Liver (tissue), 7 donors: ENCODE measurements at regions not wholly inside any gene's neighbourhood (a gene's known extent, or its start where the extent isn't known, plus 50 kb on each side); places are given as distances from the start of the nearest gene placed in this dataset.

Source experiments
- DNase-seq: peaks from one replicate; pipeline ENCODE4 v3.0.0-alpha.2; 2017; ENCODE audit warnings: low spot score
- H3K27ac ChIP-seq, 2 donors: one replicate each; pipeline ENCODE4 v1.7.0; 2013; ENCODE audit warnings: inconsistent platforms in 2 of 2, low read length in 2 of 2, control low read depth in 1 of 2, low read depth in 1 of 2, mild to moderate bottlenecking in 1 of 2
- H3K27me3 ChIP-seq, 4 donors: one replicate each; pipeline versions ENCODE4 v1.6.1 to v1.7.0; 2013; ENCODE audit warnings: low read length in 3 of 4, inconsistent platforms in 1 of 4, mild to moderate bottlenecking in 1 of 4, moderate library complexity in 1 of 4; ENCODE audit not compliant: control insufficient read depth in 4 of 4, insufficient read depth in 4 of 4
- H3K36me3 ChIP-seq, 4 donors: one replicate each; pipeline versions ENCODE4 v1.6.1 to v1.7.0; 2013; ENCODE audit warnings: low read length in 3 of 4, mild to moderate bottlenecking in 3 of 4, low read depth in 1 of 4, moderate library complexity in 1 of 4; ENCODE audit not compliant: control insufficient read depth in 4 of 4, insufficient read depth in 3 of 4
- H3K4me1 ChIP-seq, 4 donors: one replicate each; pipeline versions ENCODE4 v1.6.1 to v1.7.0; 2013; ENCODE audit warnings: low read length in 3 of 4, mild to moderate bottlenecking in 3 of 4, moderate library complexity in 1 of 4; ENCODE audit not compliant: control insufficient read depth in 4 of 4, insufficient read depth in 4 of 4
- H3K4me3 ChIP-seq, 3 donors: one replicate each; pipeline versions ENCODE4 v1.6.1 to v1.7.0; 2013; ENCODE audit warnings: low read length in 3 of 3, control low read depth in 1 of 3, low read depth in 1 of 3, mild to moderate bottlenecking in 1 of 3
- H3K9ac ChIP-seq, 2 donors: one replicate each; pipeline ENCODE4 v1.7.0; 2013; ENCODE audit warnings: low read length in 2 of 2, mild to moderate bottlenecking in 2 of 2, moderate library complexity in 2 of 2, control low read depth in 1 of 2, low read depth in 1 of 2
- H3K9me3 ChIP-seq, 4 donors: one replicate each; pipeline versions ENCODE4 v1.6.1 to v1.7.0; 2013; ENCODE audit warnings: low read length in 3 of 4; ENCODE audit not compliant: control insufficient read depth in 4 of 4
- EGR1 ChIP-seq, 2 donors: IDR thresholded peaks; 2 replicates each; pipeline ENCODE4 v1.6.1; 2016 to 2018; ENCODE audit warnings: antibody characterized with exemption in 2 of 2, low read depth in 2 of 2
- FOXA1 ChIP-seq: IDR thresholded peaks from 2 replicates; pipeline ENCODE4 v1.6.1; 2016; ENCODE audit warnings: antibody characterized with exemption
- FOXA2 ChIP-seq: IDR thresholded peaks from 2 replicates; pipeline ENCODE4 v1.6.1; 2016; ENCODE audit warnings: antibody characterized with exemption
- GABPA ChIP-seq, 2 donors: IDR thresholded peaks in 1 of 2; conservative IDR thresholded peaks in 1 of 2; 2 replicates each; pipeline ENCODE4 v1.6.1; 2016; ENCODE audit warnings: antibody characterized with exemption in 2 of 2, mild to moderate bottlenecking in 1 of 2, moderate library complexity in 1 of 2
- HNF4A ChIP-seq, 2 donors: conservative IDR thresholded peaks; 2 replicates each; pipeline ENCODE4 v1.6.1; 2016; ENCODE audit warnings: antibody characterized with exemption in 2 of 2, mild to moderate bottlenecking in 2 of 2
- HNF4G ChIP-seq: IDR thresholded peaks from 2 replicates; pipeline ENCODE4 v1.6.1; 2016; ENCODE audit warnings: antibody characterized with exemption
- JUND ChIP-seq, 2 donors: IDR thresholded peaks; 2 replicates each; pipeline ENCODE4 v1.6.1; 2016; ENCODE audit warnings: antibody characterized with exemption in 2 of 2
- NR2F2 ChIP-seq: IDR thresholded peaks from 2 replicates; pipeline ENCODE4 v1.6.1; 2016; ENCODE audit warnings: antibody characterized with exemption
- RAD21 ChIP-seq, 2 donors: IDR thresholded peaks; 2 replicates each; pipeline ENCODE4 v1.6.1; 2016; ENCODE audit warnings: antibody characterized with exemption in 2 of 2, mild to moderate bottlenecking in 2 of 2
- RXRA ChIP-seq, 2 donors: IDR thresholded peaks; 2 replicates each; pipeline ENCODE4 v1.6.1; 2017 to 2018; ENCODE audit warnings: antibody characterized with exemption in 2 of 2, mild to moderate bottlenecking in 1 of 2
- SP1 ChIP-seq: IDR thresholded peaks from 2 replicates; pipeline ENCODE4 v1.6.1; 2018; ENCODE audit warnings: antibody characterized with exemption, mild to moderate bottlenecking
- TAF1 ChIP-seq: conservative IDR thresholded peaks from 2 replicates; pipeline ENCODE4 v1.6.1; 2016; ENCODE audit warnings: antibody characterized with exemption, mild to moderate bottlenecking
- YY1 ChIP-seq: IDR thresholded peaks from 2 replicates; pipeline ENCODE4 v1.6.1; 2016; ENCODE audit warnings: antibody characterized with exemption, mild to moderate bottlenecking
- WGBS: extraction: QIAGEN DNeasy Blood & Tissue Kit; methylation state at CpG from one replicate; pipeline ENCODE4 v1.1.7; 2013; 5-methylcytosine and 5-hydroxymethylcytosine counted together
- TF ChIP-seq, protein P1 (sequence below): IDR thresholded peaks from 2 replicates; pipeline ENCODE4 v1.6.1; 2016; ENCODE audit warnings: antibody characterized with exemption
- TF ChIP-seq, protein P2 (sequence below): IDR thresholded peaks from 2 replicates; pipeline ENCODE4 v1.6.1; 2016; ENCODE audit warnings: antibody characterized with exemption
- TF ChIP-seq, protein P3 (sequence below): IDR thresholded peaks from 2 replicates; pipeline ENCODE4 v1.6.1; 2016; ENCODE audit warnings: antibody characterized with exemption, mild to moderate bottlenecking
- TF ChIP-seq, protein P4 (sequence below): IDR thresholded peaks from 2 replicates; pipeline ENCODE4 v1.6.1; 2016; ENCODE audit warnings: antibody characterized with exemption
- donor health status: healthy.
- donor health status: healthy.
- donor health status: healthy.
- donor health status: healthy.

DNA sequence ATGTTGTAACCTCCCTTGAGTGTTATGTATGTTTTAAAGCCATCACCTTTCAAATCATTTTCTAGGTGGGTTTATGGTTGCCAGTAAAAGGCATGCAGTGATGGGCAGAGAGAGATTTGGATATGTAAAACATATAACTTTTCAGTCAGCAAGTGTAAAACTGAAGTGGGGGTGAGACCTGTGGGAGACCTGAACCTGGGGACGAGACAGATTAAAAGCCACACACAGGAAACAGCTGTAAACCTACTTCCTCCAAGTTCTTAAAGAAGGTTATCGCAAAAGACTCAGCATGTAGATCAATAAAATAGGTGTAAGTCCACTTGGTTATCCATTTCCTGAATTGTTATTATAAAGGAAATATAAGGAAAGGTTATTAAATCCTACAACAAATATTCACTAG lies 76.6 kb downstream of the YIPF5 start:
- TF ChIP-seq EGR1 (IDR thresholded peaks at IDR 0.05; ENCODE audit: low read depth in 2 of 2) (no peak), RAD21 (IDR thresholded peaks at IDR 0.05) (no peak), NR2F2 (no peak), FOXA2 (no peak), RXRA (IDR thresholded peaks at IDR 0.05) (no peak), SP1 (no peak), HNF4G (no peak), HNF4A (conservative IDR thresholded peaks at IDR 0.05) (no peak), JUND (IDR thresholded peaks at IDR 0.05) (no peak), YY1 (no peak), TAF1 (no peak), FOXA1 (no peak), GABPA (IDR thresholded peaks at IDR 0.05 in 1 of 2, conservative IDR thresholded peaks at IDR 0.05 in 1 of 2) (no peak)
- TF ChIP-seq, protein P1, sequence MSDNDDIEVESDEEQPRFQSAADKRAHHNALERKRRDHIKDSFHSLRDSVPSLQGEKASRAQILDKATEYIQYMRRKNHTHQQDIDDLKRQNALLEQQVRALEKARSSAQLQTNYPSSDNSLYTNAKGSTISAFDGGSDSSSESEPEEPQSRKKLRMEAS, result no peak
- TF ChIP-seq, protein P2, sequence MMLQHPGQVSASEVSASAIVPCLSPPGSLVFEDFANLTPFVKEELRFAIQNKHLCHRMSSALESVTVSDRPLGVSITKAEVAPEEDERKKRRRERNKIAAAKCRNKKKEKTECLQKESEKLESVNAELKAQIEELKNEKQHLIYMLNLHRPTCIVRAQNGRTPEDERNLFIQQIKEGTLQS, result no peak
- TF ChIP-seq, protein P3, sequence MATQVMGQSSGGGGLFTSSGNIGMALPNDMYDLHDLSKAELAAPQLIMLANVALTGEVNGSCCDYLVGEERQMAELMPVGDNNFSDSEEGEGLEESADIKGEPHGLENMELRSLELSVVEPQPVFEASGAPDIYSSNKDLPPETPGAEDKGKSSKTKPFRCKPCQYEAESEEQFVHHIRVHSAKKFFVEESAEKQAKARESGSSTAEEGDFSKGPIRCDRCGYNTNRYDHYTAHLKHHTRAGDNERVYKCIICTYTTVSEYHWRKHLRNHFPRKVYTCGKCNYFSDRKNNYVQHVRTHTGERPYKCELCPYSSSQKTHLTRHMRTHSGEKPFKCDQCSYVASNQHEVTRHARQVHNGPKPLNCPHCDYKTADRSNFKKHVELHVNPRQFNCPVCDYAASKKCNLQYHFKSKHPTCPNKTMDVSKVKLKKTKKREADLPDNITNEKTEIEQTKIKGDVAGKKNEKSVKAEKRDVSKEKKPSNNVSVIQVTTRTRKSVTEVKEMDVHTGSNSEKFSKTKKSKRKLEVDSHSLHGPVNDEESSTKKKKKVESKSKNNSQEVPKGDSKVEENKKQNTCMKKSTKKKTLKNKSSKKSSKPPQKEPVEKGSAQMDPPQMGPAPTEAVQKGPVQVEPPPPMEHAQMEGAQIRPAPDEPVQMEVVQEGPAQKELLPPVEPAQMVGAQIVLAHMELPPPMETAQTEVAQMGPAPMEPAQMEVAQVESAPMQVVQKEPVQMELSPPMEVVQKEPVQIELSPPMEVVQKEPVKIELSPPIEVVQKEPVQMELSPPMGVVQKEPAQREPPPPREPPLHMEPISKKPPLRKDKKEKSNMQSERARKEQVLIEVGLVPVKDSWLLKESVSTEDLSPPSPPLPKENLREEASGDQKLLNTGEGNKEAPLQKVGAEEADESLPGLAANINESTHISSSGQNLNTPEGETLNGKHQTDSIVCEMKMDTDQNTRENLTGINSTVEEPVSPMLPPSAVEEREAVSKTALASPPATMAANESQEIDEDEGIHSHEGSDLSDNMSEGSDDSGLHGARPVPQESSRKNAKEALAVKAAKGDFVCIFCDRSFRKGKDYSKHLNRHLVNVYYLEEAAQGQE, result no peak
- TF ChIP-seq, protein P4, sequence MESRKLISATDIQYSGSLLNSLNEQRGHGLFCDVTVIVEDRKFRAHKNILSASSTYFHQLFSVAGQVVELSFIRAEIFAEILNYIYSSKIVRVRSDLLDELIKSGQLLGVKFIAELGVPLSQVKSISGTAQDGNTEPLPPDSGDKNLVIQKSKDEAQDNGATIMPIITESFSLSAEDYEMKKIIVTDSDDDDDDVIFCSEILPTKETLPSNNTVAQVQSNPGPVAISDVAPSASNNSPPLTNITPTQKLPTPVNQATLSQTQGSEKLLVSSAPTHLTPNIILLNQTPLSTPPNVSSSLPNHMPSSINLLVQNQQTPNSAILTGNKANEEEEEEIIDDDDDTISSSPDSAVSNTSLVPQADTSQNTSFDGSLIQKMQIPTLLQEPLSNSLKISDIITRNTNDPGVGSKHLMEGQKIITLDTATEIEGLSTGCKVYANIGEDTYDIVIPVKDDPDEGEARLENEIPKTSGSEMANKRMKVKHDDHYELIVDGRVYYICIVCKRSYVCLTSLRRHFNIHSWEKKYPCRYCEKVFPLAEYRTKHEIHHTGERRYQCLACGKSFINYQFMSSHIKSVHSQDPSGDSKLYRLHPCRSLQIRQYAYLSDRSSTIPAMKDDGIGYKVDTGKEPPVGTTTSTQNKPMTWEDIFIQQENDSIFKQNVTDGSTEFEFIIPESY, result no peak
- no peak overlapping the region for H3K4me3 ChIP-seq
- no peaks in the 10 kb centered on the region for H3K36me3 ChIP-seq
- no peak overlapping the region for H3K27ac ChIP-seq
- peaks cover 0 to 3% (median 0%) of the 10 kb centered on the region in 4 donors for H3K9me3 ChIP-seq
- DNase-seq, result no peak
- H3K27me3 ChIP-seq, result no peaks in the 10 kb centered on the region
- WGBS, result 69% methylated on average over 2 of the region's 2 CpGs
- no peak overlapping the region for H3K9ac ChIP-seq
- H3K4me1 ChIP-seq, result no peaks in the 10 kb centered on the region

DNA sequence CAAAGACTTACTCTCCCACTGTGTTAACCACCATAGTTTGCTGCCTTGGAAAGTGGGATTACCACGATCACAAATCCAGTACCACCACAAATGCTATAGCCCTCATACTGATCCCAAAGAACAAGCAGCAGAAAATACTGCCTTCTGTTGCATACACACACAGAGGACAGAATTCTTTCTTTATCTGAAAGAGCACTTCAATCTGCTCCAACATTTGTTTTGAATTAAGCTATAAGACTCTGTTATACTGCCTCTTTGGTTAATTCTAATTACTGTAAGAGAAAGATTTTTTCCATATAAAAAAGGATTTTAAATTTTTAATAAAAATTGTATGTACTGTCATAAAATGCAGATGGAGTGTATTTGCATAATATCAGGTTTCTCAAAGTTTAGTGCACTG lies 69.8 kb downstream of the YIPF5 start:
- DNase-seq, result no peak
- H3K27me3 ChIP-seq, result no peaks in the 10 kb centered on the region
- H3K4me3 ChIP-seq, result no peak overlapping the region
- no peaks in the 10 kb centered on the region for H3K36me3 ChIP-seq
- H3K4me1 ChIP-seq, result no peaks in the 10 kb centered on the region
- 84% methylated on average over 1 of the region's 1 CpG for WGBS
- H3K9ac ChIP-seq, result no peak overlapping the region
- H3K27ac ChIP-seq, result no peak overlapping the region
- TF ChIP-seq, protein P3, result no peak
- no peak for TF ChIP-seq HNF4A (conservative IDR thresholded peaks at IDR 0.05)
- TF ChIP-seq, protein P1, result no peak
- no peak for TF ChIP-seq NR2F2
- TF ChIP-seq, protein P2, result no peak
- no peak for TF ChIP-seq SP1
- H3K9me3 ChIP-seq, result peaks cover 0 to 3% (median 0%) of the 10 kb centered on the region in 4 donors
